SK-N-MC (cell line): ENCODE measurements at regions not wholly inside any gene's neighbourhood (a gene's known extent, or its start where the extent isn't known, plus 50 kb on each side); places are given as distances from the start of the nearest gene placed in this dataset.

Experiments used
- EZH2 ChIP-seq: fragments of 200-600 bp; sonication (generic); IDR thresholded peaks from one replicate; pipeline ENCODE4 v1.6.1; 2017; ENCODE audit warnings: antibody characterized with exemption
- FOXP2 ChIP-seq: optimal IDR thresholded peaks from 2 replicates; pipeline ENCODE3; 2011; ENCODE audit warnings: mild to moderate bottlenecking, moderate library complexity; ENCODE audit not compliant: insufficient read depth; ENCODE audit errors: extremely low read length, control extremely low read depth
- POLR2AphosphoS5 ChIP-seq: IDR thresholded peaks from 2 replicates; pipeline ENCODE4 v1.6.1; 2012; ENCODE audit warnings: mild to moderate bottlenecking, low read depth, low read length, borderline replicate concordance

DNA sequence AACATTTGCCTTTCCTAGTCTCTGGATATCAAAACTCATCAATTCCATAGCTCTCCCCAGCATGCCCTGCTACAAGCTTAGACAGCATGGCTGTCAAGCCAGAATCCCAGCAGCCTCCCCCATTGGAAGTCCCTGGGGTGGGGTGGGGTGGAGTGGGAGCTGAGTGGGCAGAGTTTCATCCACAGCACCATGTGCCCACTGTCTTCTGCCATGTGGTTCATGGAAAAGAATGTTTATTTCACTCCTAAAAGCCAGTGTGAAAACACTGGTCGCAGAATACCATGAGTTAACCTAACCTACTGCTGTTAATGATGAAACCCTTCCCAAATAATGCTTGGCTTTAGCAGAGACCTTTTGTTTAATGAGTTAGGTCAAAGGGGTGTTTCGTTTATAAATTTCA lies 80.2 kb upstream of the KIRREL3 start:
- TF ChIP-seq EZH2 (no peak), POLR2AphosphoS5 (no peak), FOXP2 (no peak)
